Chondrocyte (in vitro differentiated cells): ENCODE measurements at regions not wholly inside any gene's neighbourhood (a gene's known extent, or its start where the extent isn't known, plus 50 kb on each side); places are given as distances from the start of the nearest gene placed in this dataset.

Experiments
- DNase-seq: peaks from one replicate; pipeline ENCODE4 v3.0.0; 2021; ENCODE audit warnings: mixed read lengths, low spot score
- H3K27ac Mint-ChIP-seq: one replicate; pipeline ENCODE4 v1.8.0; 2021; ENCODE audit warnings: mild to moderate bottlenecking, moderate library complexity, mixed read lengths; ENCODE audit not compliant: unreplicated experiment
- H3K27me3 Mint-ChIP-seq: 2 replicates; pipeline ENCODE4 v1.8.0; 2021; ENCODE audit warnings: low read depth, mixed read lengths
- H3K36me3 Mint-ChIP-seq: 2 replicates; pipeline ENCODE4 v1.8.0; 2021; ENCODE audit warnings: low read depth, mixed read lengths
- H3K4me1 Mint-ChIP-seq: 2 replicates; pipeline ENCODE4 v1.8.0; 2021; ENCODE audit warnings: low read depth, mild to moderate bottlenecking, mixed read lengths
- H3K4me3 Mint-ChIP-seq: one replicate; pipeline ENCODE4 v1.8.0; 2021; ENCODE audit warnings: mild to moderate bottlenecking, moderate library complexity, mixed read lengths; ENCODE audit not compliant: unreplicated experiment
- H3K9me3 Mint-ChIP-seq: 2 replicates; pipeline ENCODE4 v1.8.0; 2021; ENCODE audit warnings: low read depth, mixed read lengths
- TF ChIP-seq, protein P1 (sequence below): fragments of 200-600 bp; sonication (generic); IDR thresholded peaks from 2 replicates; pipeline ENCODE4 v1.5.0; 2021; ENCODE audit warnings: antibody characterized with exemption, mild to moderate bottlenecking, moderate library complexity

DNA sequence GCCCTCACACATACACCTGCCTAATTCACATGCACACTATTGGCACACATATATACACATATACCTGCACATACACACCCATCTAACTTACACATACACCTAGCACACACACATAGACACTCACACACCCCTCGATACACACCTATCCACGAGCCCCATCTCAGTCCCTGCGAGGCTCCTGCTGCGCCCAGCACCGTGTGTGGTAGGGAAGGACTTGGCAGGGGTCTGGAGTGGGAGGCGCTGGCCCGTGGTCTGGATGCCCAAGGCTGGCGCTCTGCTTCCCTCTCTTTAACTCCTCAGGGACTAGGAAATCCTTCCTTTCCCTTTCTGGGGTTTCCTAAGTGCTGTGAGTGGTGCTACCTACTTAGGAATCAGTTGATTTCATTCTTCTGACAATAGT is 202.7 kb downstream of the UQCRFS1 start:
- TF ChIP-seq, protein P1, sequence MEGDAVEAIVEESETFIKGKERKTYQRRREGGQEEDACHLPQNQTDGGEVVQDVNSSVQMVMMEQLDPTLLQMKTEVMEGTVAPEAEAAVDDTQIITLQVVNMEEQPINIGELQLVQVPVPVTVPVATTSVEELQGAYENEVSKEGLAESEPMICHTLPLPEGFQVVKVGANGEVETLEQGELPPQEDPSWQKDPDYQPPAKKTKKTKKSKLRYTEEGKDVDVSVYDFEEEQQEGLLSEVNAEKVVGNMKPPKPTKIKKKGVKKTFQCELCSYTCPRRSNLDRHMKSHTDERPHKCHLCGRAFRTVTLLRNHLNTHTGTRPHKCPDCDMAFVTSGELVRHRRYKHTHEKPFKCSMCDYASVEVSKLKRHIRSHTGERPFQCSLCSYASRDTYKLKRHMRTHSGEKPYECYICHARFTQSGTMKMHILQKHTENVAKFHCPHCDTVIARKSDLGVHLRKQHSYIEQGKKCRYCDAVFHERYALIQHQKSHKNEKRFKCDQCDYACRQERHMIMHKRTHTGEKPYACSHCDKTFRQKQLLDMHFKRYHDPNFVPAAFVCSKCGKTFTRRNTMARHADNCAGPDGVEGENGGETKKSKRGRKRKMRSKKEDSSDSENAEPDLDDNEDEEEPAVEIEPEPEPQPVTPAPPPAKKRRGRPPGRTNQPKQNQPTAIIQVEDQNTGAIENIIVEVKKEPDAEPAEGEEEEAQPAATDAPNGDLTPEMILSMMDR = no peak
- H3K4me1 Mint-ChIP-seq = peaks cover 2% of the 10 kb centered on the region
- H3K27ac Mint-ChIP-seq = no peak overlapping the region
- H3K4me3 Mint-ChIP-seq = no peak overlapping the region
- no peaks in the 10 kb centered on the region for H3K9me3 Mint-ChIP-seq
- no peak for DNase-seq
- peaks cover 19% of the 10 kb centered on the region for H3K27me3 Mint-ChIP-seq
- H3K36me3 Mint-ChIP-seq = no peaks in the 10 kb centered on the region

DNA sequence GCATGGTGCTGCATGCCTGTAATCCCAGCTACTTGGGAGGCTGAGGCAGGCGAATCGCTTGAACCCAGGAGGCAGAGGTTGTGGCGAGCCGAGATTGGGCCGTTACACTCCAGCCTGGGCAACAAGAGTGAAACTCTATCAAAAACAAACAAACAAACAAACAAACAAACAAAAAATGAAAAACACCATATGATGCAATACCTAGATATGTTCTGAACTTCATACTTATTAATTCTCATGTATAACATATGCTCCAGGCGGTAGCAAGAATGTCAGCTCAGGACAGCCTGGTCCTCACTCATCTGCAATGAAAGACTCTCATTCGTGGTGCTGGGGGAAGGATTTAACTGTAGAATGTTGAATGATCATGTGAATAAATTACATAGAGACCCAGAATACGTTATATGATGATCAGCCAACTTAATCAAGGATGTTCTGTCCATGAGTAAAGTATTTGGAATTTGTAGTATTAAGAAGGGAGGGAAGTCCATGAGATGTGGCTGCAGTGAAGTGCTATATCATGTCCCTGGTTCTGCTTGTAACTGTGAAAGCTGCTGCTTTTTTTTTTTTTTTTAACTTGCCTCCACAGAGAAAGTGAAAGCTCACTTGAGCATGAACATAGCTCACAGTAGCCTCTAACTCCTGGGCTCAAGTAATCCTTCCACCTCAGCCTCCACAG is 206.8 kb downstream of the UQCRFS1 start:
- Mint-ChIP-seq H3K36me3 (no peaks in the 10 kb centered on the region), H3K9me3 (no peaks in the 10 kb centered on the region), H3K4me1 (peaks cover 2% of the 10 kb centered on the region), H3K4me3 (no peak overlapping the region), H3K27ac (no peak overlapping the region), H3K27me3 (peaks cover 6% of the 10 kb centered on the region)
- DNase-seq = no peak
- TF ChIP-seq, protein P1 = no peak

DNA sequence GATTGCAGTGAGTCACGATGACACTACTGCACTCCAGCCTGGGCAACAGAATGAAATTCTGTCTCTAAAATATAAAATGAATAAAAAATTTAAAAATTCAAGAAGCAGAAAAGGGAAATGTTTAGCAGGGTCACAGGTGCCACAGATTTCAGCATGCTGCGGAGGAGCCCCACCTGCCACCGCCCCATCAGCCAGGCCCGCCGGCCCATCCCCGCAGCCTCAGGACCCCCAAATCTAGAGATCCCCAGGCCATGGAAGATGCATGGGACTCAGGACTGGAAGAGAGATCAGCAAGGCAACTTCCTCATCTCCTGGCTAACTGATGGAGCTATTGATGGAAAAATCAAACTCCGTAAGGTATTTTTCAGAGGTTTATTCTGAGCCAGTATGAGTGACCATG is 208.2 kb downstream of the UQCRFS1 start:
- Mint-ChIP-seq H3K4me3 (no peak overlapping the region), H3K27ac (no peak overlapping the region), H3K4me1 (peaks cover 2% of the 10 kb centered on the region), H3K27me3 (peaks cover 6% of the 10 kb centered on the region), H3K36me3 (no peaks in the 10 kb centered on the region), H3K9me3 (no peaks in the 10 kb centered on the region)
- no peak for DNase-seq
- TF ChIP-seq, protein P1 = no peak

DNA sequence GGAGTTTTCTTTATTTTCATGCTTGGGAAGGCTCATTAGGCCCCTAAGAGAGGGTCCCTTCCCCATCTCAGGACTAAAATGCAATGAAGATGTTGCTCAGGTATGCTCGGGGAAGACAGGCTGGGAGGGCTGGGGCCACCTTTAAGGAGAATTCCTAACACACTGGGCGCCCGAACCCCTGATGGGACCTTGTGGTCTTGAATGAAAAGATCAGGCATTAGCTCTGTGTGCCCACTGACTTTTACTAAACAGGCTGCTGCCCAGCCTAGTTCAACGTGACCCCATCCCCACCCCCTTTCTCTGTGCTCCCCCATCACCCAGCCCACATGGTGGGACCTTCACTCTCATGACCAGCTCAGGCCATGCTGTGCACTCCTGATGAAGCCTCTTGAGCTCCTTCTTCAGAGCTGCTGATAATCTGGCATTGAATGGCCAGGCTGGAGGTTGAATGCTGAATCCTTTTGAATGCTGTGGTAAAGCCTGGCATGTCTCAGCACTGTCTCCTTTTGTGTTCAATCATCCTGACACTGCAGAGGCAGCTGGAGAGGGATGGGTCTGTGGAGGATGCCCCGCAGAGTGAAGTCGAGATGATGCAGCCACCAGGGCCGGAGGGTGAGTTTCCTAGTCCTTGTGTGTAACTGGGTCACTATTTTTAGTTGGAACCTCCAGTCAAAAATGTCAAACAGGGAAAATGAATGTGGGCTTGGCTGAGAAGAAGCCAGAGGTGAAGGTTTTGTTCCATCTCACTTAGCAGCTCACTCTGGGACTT is 209.1 kb downstream of the UQCRFS1 start:
- Mint-ChIP-seq H3K4me3 (no peak overlapping the region), H3K36me3 (no peaks in the 10 kb centered on the region), H3K9me3 (peaks cover 4% of the 10 kb centered on the region), H3K27ac (no peak overlapping the region), H3K27me3 (peaks cover 3% of the 10 kb centered on the region), H3K4me1 (peaks cover 2% of the 10 kb centered on the region)
- TF ChIP-seq, protein P1 = no peak
- no peak for DNase-seq

DNA sequence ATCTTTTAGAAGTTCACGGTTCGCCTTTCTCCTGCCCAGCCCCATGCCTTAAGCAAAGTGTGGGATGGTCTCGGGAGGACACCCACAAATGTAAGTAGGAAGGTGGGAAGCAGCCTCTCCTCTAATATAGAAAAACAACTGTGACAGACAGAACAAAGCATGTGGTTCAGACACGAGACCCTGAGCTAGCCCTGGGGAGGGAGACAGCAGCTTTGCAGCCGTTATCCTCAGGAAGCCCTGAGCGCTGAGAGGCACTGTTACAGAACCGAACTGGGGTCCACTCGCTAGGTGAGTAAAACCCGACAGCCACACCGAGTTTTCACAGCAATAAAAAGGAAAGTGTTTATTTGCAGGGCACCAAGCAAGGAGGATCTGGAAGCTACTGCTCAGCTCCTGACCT is 210.6 kb downstream of the UQCRFS1 start:
- Mint-ChIP-seq H3K27me3 (peaks cover 2% of the 10 kb centered on the region), H3K4me3 (no peak overlapping the region), H3K4me1 (peaks cover 2% of the 10 kb centered on the region), H3K36me3 (no peaks in the 10 kb centered on the region), H3K27ac (no peak overlapping the region), H3K9me3 (peaks cover 11% of the 10 kb centered on the region)
- TF ChIP-seq, protein P1 = no peak
- DNase-seq = no peak
